Activated CD4-positive, alpha-beta T cell treated with anti-CD3 and anti-CD28 coated beads, Interleukin-10, Interleukin-2, amounts not matched to agents 100 ng/mL and 50 ng/mL, durations not matched to agents 16 hours and 8 hours (primary cell): ENCODE measurements at regions not wholly inside any gene's neighbourhood (a gene's known extent, or its start where the extent isn't known, plus 50 kb on each side); places are given as distances from the start of the nearest gene placed in this dataset.
A peak's percentile ranks its signal among the peaks of the same experiment; 100 is the strongest.
"Not testable (repeated sequence)": the region's sequence is repeated elsewhere in the genome, so short reads cannot be mapped to it uniquely, and the experiment has no call there.

ENCODE experiments used
- DNase-seq: peaks from one replicate; pipeline ENCODE4 v3.0.0-alpha.2; 2020

- no peak for DNase-seq
Observed at GRCh38 chr6:27568226-27568897, 95.5 kb upstream of the ZNF184 start.

GRCh38 chr6:27565839-27566779 is 93.2 kb upstream of the ZNF184 start:
- peak; percentile 26 for DNase-seq

- peak; percentile 59 for DNase-seq
Observed at GRCh38 chr6:27562027-27562410, 89.1 kb upstream of the ZNF184 start.

- DNase-seq, result no peak
Observed at GRCh38 chr6:27558028-27558724, 85.3 kb upstream of the ZNF184 start.

- no peak for DNase-seq
Observed at GRCh38 chr6:27556406-27556805, 83.5 kb upstream of the ZNF184 start.

- peak; percentile 91 for DNase-seq
Observed at GRCh38 chr6:27553123-27553904, 80.4 kb upstream of the ZNF184 start.

- no peak for DNase-seq
Observed at GRCh38 chr6:27551607-27552006, 78.7 kb upstream of the ZNF184 start.

- DNase-seq, result no peak
Observed at GRCh38 chr6:27550692-27551091, 77.8 kb upstream of the ZNF184 start.

- not testable (repeated sequence) for DNase-seq
Observed at GRCh38 chr6:27549241-27549598, 76.3 kb upstream of the ZNF184 start.

- peak; percentile 86 for DNase-seq
Observed at GRCh38 chr6:27547157-27548075, 74.5 kb upstream of the ZNF184 start.

- DNase-seq, result no peak
Observed at GRCh38 chr6:27546522-27546921, 73.6 kb upstream of the ZNF184 start.

GRCh38 chr6:27545271-27546046 is 72.6 kb upstream of the ZNF184 start:
- DNase-seq, result peak; percentile 91

GRCh38 chr6:27544612-27545260 is 71.8 kb upstream of the ZNF184 start:
- DNase-seq, result no peak

GRCh38 chr6:27544135-27544534 is 71.2 kb upstream of the ZNF184 start:
- DNase-seq, result peak; percentile 40

- no peak for DNase-seq
Observed at GRCh38 chr6:27542485-27542884, 69.6 kb upstream of the ZNF184 start.

GRCh38 chr6:27541933-27542297 is 69.0 kb upstream of the ZNF184 start:
- no peak for DNase-seq

- peak; percentile 81 for DNase-seq
Observed at GRCh38 chr6:27541212-27541932, 68.5 kb upstream of the ZNF184 start.

- no peak for DNase-seq
Observed at GRCh38 chr6:27539551-27539950, 66.6 kb upstream of the ZNF184 start.

- DNase-seq, result no peak
Observed at GRCh38 chr6:27532820-27533538, 60.1 kb upstream of the ZNF184 start.
